Liver (tissue), 3 donors: ENCODE measurements at regions not wholly inside any gene's neighbourhood (a gene's known extent, or its start where the extent isn't known, plus 50 kb on each side); places are given as distances from the start of the nearest gene placed in this dataset.

Experiments used
- CTCF ChIP-seq: fragments of 150-350 bp; IDR thresholded peaks from 2 replicates; pipeline ENCODE4 v1.5.1; 2017; ENCODE audit warnings: improper control_type of control experiment, low read depth, low read length; ENCODE audit not compliant: missing input control
- JUND ChIP-seq, 2 donors: IDR thresholded peaks; 2 replicates each; pipeline ENCODE4 v1.6.1; 2016; ENCODE audit warnings: antibody characterized with exemption in 2 of 2
- TAF1 ChIP-seq: conservative IDR thresholded peaks from 2 replicates; pipeline ENCODE4 v1.6.1; 2016; ENCODE audit warnings: antibody characterized with exemption, mild to moderate bottlenecking
- donor health status: healthy.
- donor health status: healthy.

GRCh38 chr5:1729641-1730486, 69.8 kb downstream of the MRPL36 start:
- TF ChIP-seq CTCF = no peak
- TF ChIP-seq TAF1 = no peak
- TF ChIP-seq JUND (IDR thresholded peaks at IDR 0.05) = no peak
